WERI-Rb-1 (cell line): ENCODE measurements at regions not wholly inside any gene's neighbourhood (a gene's known extent, or its start where the extent isn't known, plus 50 kb on each side); places are given as distances from the start of the nearest gene placed in this dataset.

Source experiments
- DNase-seq: peaks from one replicate; pipeline ENCODE4 v3.0.0-alpha.2; 2020
- H3K27ac ChIP-seq: fragments of 250-450 bp; sonication (Bioruptor Pico); 2 replicates; pipeline ENCODE4 v1.5.1; 2020; ENCODE audit warnings: mild to moderate bottlenecking, moderate library complexity
- H3K27me3 ChIP-seq: fragments of 250-450 bp; sonication (Bioruptor Pico); 2 replicates; pipeline ENCODE4 v1.5.1; 2021; ENCODE audit warnings: mild to moderate bottlenecking, low read depth, moderate library complexity; ENCODE audit not compliant: insufficient read depth, severe bottlenecking
- H3K36me3 ChIP-seq: fragments of 250-450 bp; sonication (Bioruptor Pico); 2 replicates; pipeline ENCODE4 v1.5.1; 2020; ENCODE audit warnings: mild to moderate bottlenecking, moderate library complexity
- H3K4me3 ChIP-seq: 2 replicates; pipeline ENCODE4 v1.5.1; 2011; ENCODE audit warnings: low read depth, mild to moderate bottlenecking, control low read depth, low read length
- H3K9me3 ChIP-seq: fragments of 250-450 bp; sonication (Bioruptor Pico); 2 replicates; pipeline ENCODE4 v1.5.1; 2021; ENCODE audit warnings: mild to moderate bottlenecking, moderate library complexity; ENCODE audit not compliant: severe bottlenecking
- CTCF ChIP-seq: IDR thresholded peaks from 2 replicates; pipeline ENCODE4 v1.5.1; 2011; ENCODE audit warnings: low read depth, mild to moderate bottlenecking, control low read depth, inconsistent platforms, low read length

- H3K36me3 ChIP-seq = no peaks in the 10 kb centered on the region
- H3K4me3 ChIP-seq = no peak overlapping the region
- H3K27ac ChIP-seq = no peak overlapping the region
- H3K27me3 ChIP-seq = no peaks in the 10 kb centered on the region
- H3K9me3 ChIP-seq = no peaks in the 10 kb centered on the region
- TF ChIP-seq CTCF = no peak
- DNase-seq = no peak
These were observed 703.5 kb downstream of the GATA3 start for GRCh38 chr10:8758029-8758428.

- Histone ChIP-seq H3K36me3 (no peaks in the 10 kb centered on the region), H3K27ac (no peak overlapping the region), H3K27me3 (peaks cover 2% of the 10 kb centered on the region), H3K9me3 (no peaks in the 10 kb centered on the region), H3K4me3 (no peak overlapping the region)
- no peak for TF ChIP-seq CTCF
- DNase-seq = no peak
These were observed 712.4 kb downstream of the GATA3 start for GRCh38 chr10:8766899-8767298.

- TF ChIP-seq CTCF = no peak
- Histone ChIP-seq H3K4me3 (no peak overlapping the region), H3K36me3 (no peaks in the 10 kb centered on the region), H3K9me3 (no peaks in the 10 kb centered on the region), H3K27ac (no peak overlapping the region), H3K27me3 (peaks cover 2% of the 10 kb centered on the region)
- DNase-seq = no peak
These were observed 713.1 kb downstream of the GATA3 start for GRCh38 chr10:8767591-8767990.

- Histone ChIP-seq H3K27ac (no peak overlapping the region), H3K9me3 (no peaks in the 10 kb centered on the region), H3K36me3 (no peaks in the 10 kb centered on the region), H3K27me3 (peaks cover 2% of the 10 kb centered on the region), H3K4me3 (no peak overlapping the region)
- TF ChIP-seq CTCF = no peak
- no peak for DNase-seq
These were observed 713.9 kb downstream of the GATA3 start for GRCh38 chr10:8768341-8768740.

- DNase-seq = no peak
These were observed 714.4 kb downstream of the GATA3 start for GRCh38 chr10:8768852-8769251.

More at GRCh38 chr10:8768852-8769251, 714.4 kb downstream of the GATA3 start:
- Histone ChIP-seq H3K27me3 (peaks cover 2% of the 10 kb centered on the region), H3K27ac (no peak overlapping the region), H3K4me3 (no peak overlapping the region), H3K36me3 (no peaks in the 10 kb centered on the region), H3K9me3 (no peaks in the 10 kb centered on the region)
- no peak for TF ChIP-seq CTCF
